Mesenchymal stem cell (in vitro differentiated cells and primary cell): ENCODE measurements at regions not wholly inside any gene's neighbourhood (a gene's known extent, or its start where the extent isn't known, plus 50 kb on each side); places are given as distances from the start of the nearest gene placed in this dataset.

Source experiments
- DNase-seq: peaks from one replicate; pipeline ENCODE4 v3.0.0-alpha.2; 2013
- H2AFZ ChIP-seq: one replicate; pipeline ENCODE4 v1.6.1; 2013; ENCODE audit warnings: low read depth, mild to moderate bottlenecking, control low read depth, inconsistent platforms, low read length, moderate library complexity
- H2AK5ac ChIP-seq: 2 replicates; pipeline ENCODE4 v1.6.1; 2013; ENCODE audit warnings: low read length, moderate library complexity, mild to moderate bottlenecking, inconsistent platforms; ENCODE audit not compliant: severe bottlenecking
- H2BK120ac ChIP-seq: one replicate; pipeline ENCODE4 v1.6.1; 2013; ENCODE audit warnings: low read depth, mild to moderate bottlenecking, inconsistent platforms, low read length, moderate library complexity
- H2BK12ac ChIP-seq, 2 experiments: one replicate each; pipeline ENCODE4 v1.6.1; 2013; ENCODE audit warnings: inconsistent platforms in 2 of 2, low read length in 2 of 2, mild to moderate bottlenecking in 2 of 2, moderate library complexity in 2 of 2, control low read depth in 1 of 2
- H2BK15ac ChIP-seq: one replicate; pipeline ENCODE4 v1.6.1; 2013; ENCODE audit warnings: mild to moderate bottlenecking, low read depth, inconsistent platforms; ENCODE audit not compliant: poor library complexity, severe bottlenecking
- H2BK5ac ChIP-seq: 2 replicates; pipeline ENCODE4 v1.6.1; 2013; ENCODE audit warnings: low read depth, mild to moderate bottlenecking, low read length, control low read depth, inconsistent platforms; ENCODE audit not compliant: poor library complexity, severe bottlenecking
- H3K14ac ChIP-seq, 2 experiments: one replicate each; pipeline ENCODE4 v1.6.1; 2013; ENCODE audit warnings: inconsistent platforms in 2 of 2, low read length in 2 of 2, control low read depth in 1 of 2, mild to moderate bottlenecking in 1 of 2, moderate library complexity in 1 of 2
- H3K18ac ChIP-seq, 2 experiments: one replicate each; pipeline ENCODE4 v1.6.1; 2013; ENCODE audit warnings: inconsistent platforms in 2 of 2, low read length in 2 of 2, control low read depth in 1 of 2, low read depth in 1 of 2, mild to moderate bottlenecking in 1 of 2
- H3K23ac ChIP-seq, 2 experiments: one replicate each; pipeline ENCODE4 v1.6.1; 2013; ENCODE audit warnings: inconsistent platforms in 2 of 2, low read length in 2 of 2, mild to moderate bottlenecking in 2 of 2, moderate library complexity in 2 of 2, control low read depth in 1 of 2
- H3K27ac ChIP-seq: 2 replicates; pipeline ENCODE4 v1.5.1; 2013; ENCODE audit warnings: mild to moderate bottlenecking, moderate library complexity, low read length, control low read depth, inconsistent platforms; ENCODE audit not compliant: poor library complexity, severe bottlenecking
- H3K27me3 ChIP-seq, 2 experiments: 2 replicates each; pipeline versions ENCODE4 v1.6.1 to v1.7.0; 2013; ENCODE audit warnings: low read length in 2 of 2, mild to moderate bottlenecking in 2 of 2, moderate library complexity in 2 of 2, control low read depth in 1 of 2, inconsistent platforms in 1 of 2; ENCODE audit not compliant: control insufficient read depth in 1 of 2, insufficient read depth in 1 of 2
- H3K36me3 ChIP-seq, 2 experiments: 2 replicates each; pipeline versions ENCODE4 v1.6.1 to v1.7.0; 2013; ENCODE audit warnings: low read length in 2 of 2, control low read depth in 1 of 2, inconsistent platforms in 1 of 2, low read depth in 1 of 2, mild to moderate bottlenecking in 1 of 2; ENCODE audit not compliant: insufficient read depth in 2 of 2, control insufficient read depth in 1 of 2
- H3K4ac ChIP-seq, 2 experiments: one replicate each; pipeline ENCODE4 v1.6.1; 2013; ENCODE audit warnings: inconsistent platforms in 2 of 2, low read length in 2 of 2, mild to moderate bottlenecking in 2 of 2, moderate library complexity in 2 of 2, control low read depth in 1 of 2, low read depth in 1 of 2
- H3K4me1 ChIP-seq: 2 replicates; pipeline ENCODE4 v1.6.1; 2013; ENCODE audit warnings: low read depth, low read length, control low read depth; ENCODE audit not compliant: control insufficient read depth, insufficient read depth
- H3K4me2 ChIP-seq: 2 replicates; pipeline ENCODE4 v1.6.1; 2013; ENCODE audit warnings: low read length, mild to moderate bottlenecking, inconsistent platforms; ENCODE audit not compliant: poor library complexity, severe bottlenecking
- H3K4me3 ChIP-seq, 2 experiments: 2 replicates each; pipeline versions ENCODE4 v1.5.1 to v1.7.0; 2013; ENCODE audit warnings: low read length in 2 of 2, mild to moderate bottlenecking in 2 of 2, control low read depth in 1 of 2, low read depth in 1 of 2; ENCODE audit not compliant: insufficient read depth in 1 of 2
- H3K79me1 ChIP-seq: replicated peaks from 2 replicates; pipeline ENCODE4 v1.6.1; 2013; ENCODE audit warnings: mild to moderate bottlenecking, control low read depth, low read length, inconsistent platforms; ENCODE audit not compliant: poor library complexity, severe bottlenecking
- H3K9ac ChIP-seq: 2 replicates; pipeline ENCODE4 v1.7.0; 2013; ENCODE audit warnings: mild to moderate bottlenecking, low read length, moderate library complexity
- H3K9me3 ChIP-seq: 2 replicates; pipeline ENCODE4 v1.7.0; 2013; ENCODE audit warnings: mild to moderate bottlenecking, low read length; ENCODE audit not compliant: control insufficient read depth
- H4K8ac ChIP-seq: one replicate; pipeline ENCODE4 v1.6.1; 2013; ENCODE audit warnings: inconsistent platforms, mild to moderate bottlenecking, low read length, moderate library complexity
- H4K91ac ChIP-seq: one replicate; pipeline ENCODE4 v1.6.1; 2013; ENCODE audit warnings: mild to moderate bottlenecking, low read length, inconsistent platforms
- WGBS: methylation state at CpG from one replicate; pipeline ENCODE4 v1.1.7; 2013; ENCODE audit warnings: mixed read lengths; 5-methylcytosine and 5-hydroxymethylcytosine counted together

GRCh38 chr18:51578406-51578980 is 381.0 kb upstream of the MEX3C start:
- Histone ChIP-seq H2BK120ac (no peak overlapping the region), H3K27me3 (no peaks in the 10 kb centered on the region), H3K18ac (no peak overlapping the region), H2BK15ac (no peak overlapping the region), H3K4me3 (no peak overlapping the region), H3K23ac (no peak overlapping the region), H4K8ac (no peak overlapping the region), H3K36me3 (no peaks in the 10 kb centered on the region), H3K9ac (no peak overlapping the region), H3K4me2 (no peak overlapping the region), H3K4me1 (no peaks in the 10 kb centered on the region), H3K9me3 (no peaks in the 10 kb centered on the region), H2AFZ (no peak overlapping the region), H4K91ac (no peak overlapping the region), H3K27ac (no peak overlapping the region), H3K79me1 (no peaks in the 10 kb centered on the region), H2BK5ac (no peak overlapping the region), H2AK5ac (no peak overlapping the region), H3K4ac (no peak overlapping the region), H2BK12ac (no peak overlapping the region), H3K14ac (no peak overlapping the region)
- DNase-seq, result no peak
- WGBS, result 87% methylated on average over 7 of the region's 7 CpGs

GRCh38 chr18:51580580-51580979 is 383.1 kb upstream of the MEX3C start:
- H3K9me3 ChIP-seq, result no peaks in the 10 kb centered on the region
- H2BK15ac ChIP-seq, result no peak overlapping the region
- no peak overlapping the region for H3K18ac ChIP-seq
- H4K91ac ChIP-seq, result no peak overlapping the region
- H2AFZ ChIP-seq, result no peak overlapping the region
- no peaks in the 10 kb centered on the region for H3K27me3 ChIP-seq
- H2BK5ac ChIP-seq, result no peak overlapping the region
- no peak overlapping the region for H4K8ac ChIP-seq
- no peak overlapping the region for H3K4me2 ChIP-seq
- H2BK12ac ChIP-seq, result no peak overlapping the region
- no peak overlapping the region for H3K27ac ChIP-seq
- H3K4ac ChIP-seq, result no peak overlapping the region
- H3K4me3 ChIP-seq, result no peak overlapping the region
- no peak overlapping the region for H2BK120ac ChIP-seq
- H3K79me1 ChIP-seq, result no peaks in the 10 kb centered on the region
- no peak overlapping the region for H2AK5ac ChIP-seq
- no peak overlapping the region for H3K23ac ChIP-seq
- DNase-seq, result no peak
- no peaks in the 10 kb centered on the region for H3K4me1 ChIP-seq
- H3K14ac ChIP-seq, result no peak overlapping the region
- H3K9ac ChIP-seq, result no peak overlapping the region
- 78% methylated on average over 3 of the region's 4 CpGs for WGBS
- no peaks in the 10 kb centered on the region for H3K36me3 ChIP-seq

GRCh38 chr18:51582551-51582950 is 385.1 kb upstream of the MEX3C start:
- H4K8ac ChIP-seq, result no peak overlapping the region
- no peaks in the 10 kb centered on the region for H3K4me1 ChIP-seq
- no peak overlapping the region for H2BK12ac ChIP-seq
- no peak overlapping the region for H3K18ac ChIP-seq
- no peak overlapping the region for H3K14ac ChIP-seq
- H3K9me3 ChIP-seq, result no peaks in the 10 kb centered on the region
- no peak overlapping the region for H2AFZ ChIP-seq
- no peak overlapping the region for H2AK5ac ChIP-seq
- no peak overlapping the region for H3K4ac ChIP-seq
- no peak overlapping the region for H3K23ac ChIP-seq
- H3K79me1 ChIP-seq, result no peaks in the 10 kb centered on the region
- no peak overlapping the region for H2BK5ac ChIP-seq
- H3K27ac ChIP-seq, result no peak overlapping the region
- H3K4me2 ChIP-seq, result no peak overlapping the region
- DNase-seq, result no peak
- H4K91ac ChIP-seq, result no peak overlapping the region
- 69% methylated on average over 1 of the region's 2 CpGs for WGBS
- H3K36me3 ChIP-seq, result no peaks in the 10 kb centered on the region
- H2BK120ac ChIP-seq, result no peak overlapping the region
- H3K9ac ChIP-seq, result no peak overlapping the region
- H3K4me3 ChIP-seq, result no peak overlapping the region
- no peaks in the 10 kb centered on the region for H3K27me3 ChIP-seq
- H2BK15ac ChIP-seq, result no peak overlapping the region

- Histone ChIP-seq H2BK15ac (no peak overlapping the region), H3K9me3 (no peaks in the 10 kb centered on the region), H2AK5ac (no peak overlapping the region), H3K9ac (no peak overlapping the region), H3K27ac (no peak overlapping the region), H3K79me1 (no peaks in the 10 kb centered on the region), H4K91ac (peak overlapping the region; percentile 28), H2BK120ac (no peak overlapping the region), H3K4me2 (no peak overlapping the region), H3K18ac (peak overlapping the region in 1 of 2 experiments; percentile 21), H3K36me3 (no peaks in the 10 kb centered on the region), H2BK12ac (no peak overlapping the region), H3K4ac (no peak overlapping the region), H3K4me3 (no peak overlapping the region), H3K27me3 (no peaks in the 10 kb centered on the region), H4K8ac (no peak overlapping the region), H3K14ac (no peak overlapping the region), H2AFZ (no peak overlapping the region), H2BK5ac (no peak overlapping the region), H3K4me1 (no peaks in the 10 kb centered on the region), H3K23ac (no peak overlapping the region)
- WGBS, result 63% methylated on average over 3 of the region's 3 CpGs
- no peak for DNase-seq
Observed at GRCh38 chr18:51588616-51589015, 391.1 kb upstream of the MEX3C start.
